GM23338 (cell line): ENCODE measurements at regions not wholly inside any gene's neighbourhood (a gene's known extent, or its start where the extent isn't known, plus 50 kb on each side); places are given as distances from the start of the nearest gene placed in this dataset.

Experiments
- ATAC-seq: fragments of 200-7000 bp; cut with Tn5 transposase; 3 replicates; pipeline ENCODE4 v1.9.1; 2020
- DNase-seq: peaks from one replicate; pipeline ENCODE4 v3.0.0-alpha.2; 2015; ENCODE audit warnings: low spot score
- H2AFZ ChIP-seq: fragments of 200-600 bp; sonication (generic); 2 replicates; pipeline ENCODE4 v1.8.0; 2016; ENCODE audit warnings: antibody characterized with exemption, mild to moderate bottlenecking, moderate library complexity
- H3F3A ChIP-seq: fragments of 200-600 bp; sonication (generic); replicated peaks from 2 replicates; pipeline ENCODE4 v1.8.0; 2017; ENCODE audit warnings: antibody characterized with exemption, mixed run types, low read depth
- H3K27ac ChIP-seq: fragments of 200-600 bp; sonication (generic); 2 replicates; pipeline ENCODE4 v1.6.1; 2016; ENCODE audit warnings: low read depth
- H3K27me3 ChIP-seq: fragments of 200-600 bp; sonication (generic); 2 replicates; pipeline ENCODE4 v1.8.0; 2016; ENCODE audit warnings: mild to moderate bottlenecking, mixed run types, moderate library complexity; ENCODE audit not compliant: insufficient read depth
- H3K36me3 ChIP-seq: fragments of 200-600 bp; sonication (generic); 2 replicates; pipeline ENCODE4 v1.8.0; 2016; ENCODE audit warnings: mild to moderate bottlenecking; ENCODE audit not compliant: insufficient read depth
- H3K4me1 ChIP-seq: fragments of 200-600 bp; sonication (generic); 2 replicates; pipeline ENCODE4 v1.8.0; 2016; ENCODE audit warnings: mild to moderate bottlenecking, moderate library complexity; ENCODE audit not compliant: insufficient read depth
- H3K4me2 ChIP-seq: fragments of 200-600 bp; sonication (generic); 2 replicates; pipeline ENCODE4 v1.7.1; 2017; ENCODE audit warnings: mixed run types
- H3K4me3 ChIP-seq: fragments of 200-600 bp; sonication (generic); 2 replicates; pipeline ENCODE4 v1.6.1; 2016; ENCODE audit warnings: mixed run types
- H3K79me2 ChIP-seq: fragments of 200-600 bp; sonication (generic); replicated peaks from 2 replicates; pipeline ENCODE4 v1.8.0; 2017; ENCODE audit warnings: mild to moderate bottlenecking; ENCODE audit not compliant: insufficient read depth
- H3K9me2 ChIP-seq: fragments of 200-600 bp; sonication (generic); 2 replicates; pipeline ENCODE4 v1.8.0; 2017; ENCODE audit not compliant: insufficient read depth
- H4K20me1 ChIP-seq: fragments of 200-600 bp; sonication (generic); replicated peaks from 2 replicates; pipeline ENCODE4 v1.8.0; 2017; ENCODE audit warnings: mild to moderate bottlenecking; ENCODE audit not compliant: insufficient read depth
- H3K27ac Mint-ChIP-seq: 2 replicates; pipeline ENCODE4 v1.8.0; 2020; ENCODE audit warnings: inconsistent platforms, mild to moderate bottlenecking, moderate library complexity, mixed read lengths
- H3K27me3 Mint-ChIP-seq: 3 replicates; pipeline ENCODE4 v1.8.0; 2022; ENCODE audit warnings: low read depth, mild to moderate bottlenecking, moderate library complexity, mixed read lengths, inconsistent platforms; ENCODE audit not compliant: insufficient read depth, poor library complexity
- H3K36me3 Mint-ChIP-seq: 3 replicates; pipeline ENCODE4 v1.8.0; 2021; ENCODE audit warnings: low read depth, mild to moderate bottlenecking, inconsistent platforms, moderate library complexity, mixed read lengths
- H3K4me1 Mint-ChIP-seq: 3 replicates; pipeline ENCODE4 v1.8.0; 2020; ENCODE audit warnings: mild to moderate bottlenecking, inconsistent platforms, mixed read lengths
- H3K4me3 Mint-ChIP-seq: 3 replicates; pipeline ENCODE4 v1.8.0; 2021; ENCODE audit warnings: moderate library complexity, mild to moderate bottlenecking, inconsistent platforms, mixed read lengths
- H3K9me3 Mint-ChIP-seq: 3 replicates; pipeline ENCODE4 v1.8.0; 2020; ENCODE audit warnings: moderate library complexity, mild to moderate bottlenecking, inconsistent platforms, mixed read lengths
- CREB1 ChIP-seq: fragments of 250-450 bp; sonication (Bioruptor Pico); IDR thresholded peaks from 2 replicates; pipeline ENCODE4 v1.5.0; 2020; ENCODE audit warnings: low read depth, mild to moderate bottlenecking, moderate library complexity
- EZH2 ChIP-seq: fragments of 200-600 bp; sonication (generic); IDR thresholded peaks from one replicate; pipeline ENCODE4 v1.8.0; 2017; ENCODE audit warnings: antibody characterized with exemption, mild to moderate bottlenecking, low read depth; ENCODE audit not compliant: unreplicated experiment
- EZH2phosphoT487 ChIP-seq: fragments of 200-600 bp; sonication (generic); IDR thresholded peaks from one replicate; pipeline ENCODE4 v1.8.1; 2018; ENCODE audit warnings: antibody characterized with exemption; ENCODE audit not compliant: unreplicated experiment
- JUNB ChIP-seq: IDR thresholded peaks from one replicate; pipeline ENCODE4 v1.6.1; 2016; ENCODE audit warnings: antibody characterized with exemption; ENCODE audit not compliant: unreplicated experiment
- POLR2AphosphoS5 ChIP-seq: IDR thresholded peaks from 2 replicates; pipeline ENCODE4 v1.6.1; 2016; ENCODE audit warnings: antibody characterized with exemption, low read depth
- STAT1 ChIP-seq: IDR thresholded peaks from one replicate; pipeline ENCODE4 v1.6.1; 2016; ENCODE audit warnings: antibody characterized with exemption; ENCODE audit not compliant: unreplicated experiment
- ZNF114 ChIP-seq: fragments of 250-450 bp; sonication (Bioruptor Pico); IDR thresholded peaks from 2 replicates; pipeline ENCODE4 v1.5.0; 2020; ENCODE audit warnings: mild to moderate bottlenecking, moderate library complexity
- ZNF331 ChIP-seq: fragments of 250-450 bp; sonication (Bioruptor Pico); IDR thresholded peaks from 2 replicates; pipeline ENCODE4 v1.5.0; 2020; ENCODE audit warnings: low read depth, mild to moderate bottlenecking, moderate library complexity
- TF ChIP-seq, protein P1 (sequence below): IDR thresholded peaks from 2 replicates; pipeline ENCODE4 v1.6.1; 2016; ENCODE audit warnings: antibody characterized with exemption
- TF ChIP-seq, protein P2 (sequence below), 2 experiments: fragments of 200-600 bp in 1 of 2; sonication (generic) in 1 of 2; conservative IDR thresholded peaks; 2 replicates each; pipeline versions ENCODE4 v1.5.1 to v1.6.1; 2016 to 2017; ENCODE audit warnings: antibody characterized with exemption in 2 of 2, low read depth in 2 of 2, mild to moderate bottlenecking in 2 of 2, moderate library complexity in 1 of 2
- TF ChIP-seq, protein P3 (sequence below): fragments of 250-450 bp; sonication (Bioruptor Pico); IDR thresholded peaks from 2 replicates; pipeline ENCODE4 v1.5.0; 2020; ENCODE audit warnings: mild to moderate bottlenecking, moderate library complexity

DNA sequence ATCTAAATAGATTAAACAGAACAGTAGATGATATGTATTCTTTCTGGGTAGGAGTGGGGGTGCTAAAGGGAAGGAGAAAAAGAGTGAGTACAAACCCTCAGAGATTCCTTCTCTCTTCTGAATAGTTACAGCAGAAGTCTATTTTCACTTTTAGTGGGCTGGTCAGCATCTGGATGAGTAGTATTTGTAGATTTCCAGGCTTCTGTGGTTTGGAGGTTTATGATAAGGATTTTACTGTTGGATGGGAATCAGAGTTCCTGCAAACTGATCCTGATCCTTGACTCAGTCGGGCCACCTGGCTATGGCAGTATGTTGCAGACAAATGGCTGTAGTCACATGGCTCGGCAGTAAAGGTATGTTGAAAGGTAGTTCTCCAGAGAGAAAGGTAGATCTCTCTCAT is 84.3 kb upstream of the IFNGR1 start:
- TF ChIP-seq, protein P1, sequence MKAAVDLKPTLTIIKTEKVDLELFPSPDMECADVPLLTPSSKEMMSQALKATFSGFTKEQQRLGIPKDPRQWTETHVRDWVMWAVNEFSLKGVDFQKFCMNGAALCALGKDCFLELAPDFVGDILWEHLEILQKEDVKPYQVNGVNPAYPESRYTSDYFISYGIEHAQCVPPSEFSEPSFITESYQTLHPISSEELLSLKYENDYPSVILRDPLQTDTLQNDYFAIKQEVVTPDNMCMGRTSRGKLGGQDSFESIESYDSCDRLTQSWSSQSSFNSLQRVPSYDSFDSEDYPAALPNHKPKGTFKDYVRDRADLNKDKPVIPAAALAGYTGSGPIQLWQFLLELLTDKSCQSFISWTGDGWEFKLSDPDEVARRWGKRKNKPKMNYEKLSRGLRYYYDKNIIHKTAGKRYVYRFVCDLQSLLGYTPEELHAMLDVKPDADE: no peak
- no peak for TF ChIP-seq EZH2phosphoT487
- no peak for TF ChIP-seq EZH2
- TF ChIP-seq POLR2AphosphoS5: no peak
- no peak for TF ChIP-seq ZNF331 (CRISPR knock-in tag)
- TF ChIP-seq STAT1: no peak
- Mint-ChIP-seq H3K4me3 (no peak overlapping the region), H3K36me3 (peaks cover 6% of the 10 kb centered on the region; the same call in 2 of the 3 replicates), H3K27me3 (no peaks in the 10 kb centered on the region), H3K4me1 (peaks cover 31% of the 10 kb centered on the region), H3K9me3 (peaks cover 6% of the 10 kb centered on the region; the same call in 2 of the 3 replicates), H3K27ac (no peak overlapping the region)
- peaks cover 8% of the 10 kb centered on the region for H3K4me1 ChIP-seq
- DNase-seq (no peak), ATAC-seq (no peak)
- H3K4me2 ChIP-seq: no peak overlapping the region
- no peaks in the 10 kb centered on the region for H3K79me2 ChIP-seq
- no peaks in the 10 kb centered on the region for H4K20me1 ChIP-seq
- no peaks in the 10 kb centered on the region for H3K27me3 ChIP-seq
- H2AFZ ChIP-seq: no peak overlapping the region
- no peaks in the 10 kb centered on the region; the same call in 1 of the 2 replicates for H3K9me2 ChIP-seq
- no peak overlapping the region for H3K4me3 ChIP-seq
- H3K36me3 ChIP-seq: no peaks in the 10 kb centered on the region
- H3F3A ChIP-seq: no peaks in the 10 kb centered on the region
- H3K27ac ChIP-seq: no peak overlapping the region

DNA sequence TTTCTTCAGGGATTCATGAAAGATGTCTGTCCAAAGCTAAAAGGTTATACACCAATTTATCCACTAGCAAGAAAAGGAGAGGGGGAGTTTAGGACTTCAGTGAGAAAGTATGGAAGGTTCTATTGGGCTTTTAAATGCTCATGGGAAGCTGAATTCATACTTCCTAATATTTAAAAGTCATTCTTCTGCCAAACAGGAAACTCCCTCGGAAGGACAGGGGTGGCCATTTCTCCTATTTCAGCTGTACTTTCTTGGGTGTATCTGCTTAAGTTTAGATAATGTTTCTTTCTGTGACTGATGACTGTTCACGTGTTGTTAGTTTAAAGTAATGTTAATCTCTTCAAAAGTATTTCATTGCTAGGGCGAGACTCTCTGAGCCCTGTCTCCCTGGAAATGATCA is 80.5 kb upstream of the IFNGR1 start:
- Mint-ChIP-seq H3K36me3 (peaks cover 9% of the 10 kb centered on the region; the same call in 2 of the 3 replicates), H3K27ac (no peak overlapping the region), H3K4me3 (no peak overlapping the region), H3K27me3 (peaks cover 3% of the 10 kb centered on the region), H3K4me1 (peaks cover 52% of the 10 kb centered on the region), H3K9me3 (peaks cover 2% of the 10 kb centered on the region; the same call in 2 of the 3 replicates)
- Histone ChIP-seq H3K4me3 (no peak overlapping the region), H3K27me3 (no peaks in the 10 kb centered on the region), H3K79me2 (no peaks in the 10 kb centered on the region), H3K36me3 (no peaks in the 10 kb centered on the region), H3K4me2 (no peak overlapping the region), H3K4me1 (peaks cover 26% of the 10 kb centered on the region), H4K20me1 (no peaks in the 10 kb centered on the region), H3K27ac (no peak overlapping the region), H3K9me2 (peaks cover 4% of the 10 kb centered on the region; the same call in 1 of the 2 replicates), H3F3A (no peaks in the 10 kb centered on the region), H2AFZ (no peak overlapping the region)
- DNase-seq (no peak), ATAC-seq (no peak)
- TF ChIP-seq, protein P2, sequence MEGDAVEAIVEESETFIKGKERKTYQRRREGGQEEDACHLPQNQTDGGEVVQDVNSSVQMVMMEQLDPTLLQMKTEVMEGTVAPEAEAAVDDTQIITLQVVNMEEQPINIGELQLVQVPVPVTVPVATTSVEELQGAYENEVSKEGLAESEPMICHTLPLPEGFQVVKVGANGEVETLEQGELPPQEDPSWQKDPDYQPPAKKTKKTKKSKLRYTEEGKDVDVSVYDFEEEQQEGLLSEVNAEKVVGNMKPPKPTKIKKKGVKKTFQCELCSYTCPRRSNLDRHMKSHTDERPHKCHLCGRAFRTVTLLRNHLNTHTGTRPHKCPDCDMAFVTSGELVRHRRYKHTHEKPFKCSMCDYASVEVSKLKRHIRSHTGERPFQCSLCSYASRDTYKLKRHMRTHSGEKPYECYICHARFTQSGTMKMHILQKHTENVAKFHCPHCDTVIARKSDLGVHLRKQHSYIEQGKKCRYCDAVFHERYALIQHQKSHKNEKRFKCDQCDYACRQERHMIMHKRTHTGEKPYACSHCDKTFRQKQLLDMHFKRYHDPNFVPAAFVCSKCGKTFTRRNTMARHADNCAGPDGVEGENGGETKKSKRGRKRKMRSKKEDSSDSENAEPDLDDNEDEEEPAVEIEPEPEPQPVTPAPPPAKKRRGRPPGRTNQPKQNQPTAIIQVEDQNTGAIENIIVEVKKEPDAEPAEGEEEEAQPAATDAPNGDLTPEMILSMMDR (conservative IDR thresholded peaks at IDR 0.05; ENCODE audit: low read depth in 2 of 2): no peak
- no peak for TF ChIP-seq ZNF331 (CRISPR knock-in tag)
- TF ChIP-seq, protein P1: no peak
- no peak for TF ChIP-seq POLR2AphosphoS5
- TF ChIP-seq, protein P3, sequence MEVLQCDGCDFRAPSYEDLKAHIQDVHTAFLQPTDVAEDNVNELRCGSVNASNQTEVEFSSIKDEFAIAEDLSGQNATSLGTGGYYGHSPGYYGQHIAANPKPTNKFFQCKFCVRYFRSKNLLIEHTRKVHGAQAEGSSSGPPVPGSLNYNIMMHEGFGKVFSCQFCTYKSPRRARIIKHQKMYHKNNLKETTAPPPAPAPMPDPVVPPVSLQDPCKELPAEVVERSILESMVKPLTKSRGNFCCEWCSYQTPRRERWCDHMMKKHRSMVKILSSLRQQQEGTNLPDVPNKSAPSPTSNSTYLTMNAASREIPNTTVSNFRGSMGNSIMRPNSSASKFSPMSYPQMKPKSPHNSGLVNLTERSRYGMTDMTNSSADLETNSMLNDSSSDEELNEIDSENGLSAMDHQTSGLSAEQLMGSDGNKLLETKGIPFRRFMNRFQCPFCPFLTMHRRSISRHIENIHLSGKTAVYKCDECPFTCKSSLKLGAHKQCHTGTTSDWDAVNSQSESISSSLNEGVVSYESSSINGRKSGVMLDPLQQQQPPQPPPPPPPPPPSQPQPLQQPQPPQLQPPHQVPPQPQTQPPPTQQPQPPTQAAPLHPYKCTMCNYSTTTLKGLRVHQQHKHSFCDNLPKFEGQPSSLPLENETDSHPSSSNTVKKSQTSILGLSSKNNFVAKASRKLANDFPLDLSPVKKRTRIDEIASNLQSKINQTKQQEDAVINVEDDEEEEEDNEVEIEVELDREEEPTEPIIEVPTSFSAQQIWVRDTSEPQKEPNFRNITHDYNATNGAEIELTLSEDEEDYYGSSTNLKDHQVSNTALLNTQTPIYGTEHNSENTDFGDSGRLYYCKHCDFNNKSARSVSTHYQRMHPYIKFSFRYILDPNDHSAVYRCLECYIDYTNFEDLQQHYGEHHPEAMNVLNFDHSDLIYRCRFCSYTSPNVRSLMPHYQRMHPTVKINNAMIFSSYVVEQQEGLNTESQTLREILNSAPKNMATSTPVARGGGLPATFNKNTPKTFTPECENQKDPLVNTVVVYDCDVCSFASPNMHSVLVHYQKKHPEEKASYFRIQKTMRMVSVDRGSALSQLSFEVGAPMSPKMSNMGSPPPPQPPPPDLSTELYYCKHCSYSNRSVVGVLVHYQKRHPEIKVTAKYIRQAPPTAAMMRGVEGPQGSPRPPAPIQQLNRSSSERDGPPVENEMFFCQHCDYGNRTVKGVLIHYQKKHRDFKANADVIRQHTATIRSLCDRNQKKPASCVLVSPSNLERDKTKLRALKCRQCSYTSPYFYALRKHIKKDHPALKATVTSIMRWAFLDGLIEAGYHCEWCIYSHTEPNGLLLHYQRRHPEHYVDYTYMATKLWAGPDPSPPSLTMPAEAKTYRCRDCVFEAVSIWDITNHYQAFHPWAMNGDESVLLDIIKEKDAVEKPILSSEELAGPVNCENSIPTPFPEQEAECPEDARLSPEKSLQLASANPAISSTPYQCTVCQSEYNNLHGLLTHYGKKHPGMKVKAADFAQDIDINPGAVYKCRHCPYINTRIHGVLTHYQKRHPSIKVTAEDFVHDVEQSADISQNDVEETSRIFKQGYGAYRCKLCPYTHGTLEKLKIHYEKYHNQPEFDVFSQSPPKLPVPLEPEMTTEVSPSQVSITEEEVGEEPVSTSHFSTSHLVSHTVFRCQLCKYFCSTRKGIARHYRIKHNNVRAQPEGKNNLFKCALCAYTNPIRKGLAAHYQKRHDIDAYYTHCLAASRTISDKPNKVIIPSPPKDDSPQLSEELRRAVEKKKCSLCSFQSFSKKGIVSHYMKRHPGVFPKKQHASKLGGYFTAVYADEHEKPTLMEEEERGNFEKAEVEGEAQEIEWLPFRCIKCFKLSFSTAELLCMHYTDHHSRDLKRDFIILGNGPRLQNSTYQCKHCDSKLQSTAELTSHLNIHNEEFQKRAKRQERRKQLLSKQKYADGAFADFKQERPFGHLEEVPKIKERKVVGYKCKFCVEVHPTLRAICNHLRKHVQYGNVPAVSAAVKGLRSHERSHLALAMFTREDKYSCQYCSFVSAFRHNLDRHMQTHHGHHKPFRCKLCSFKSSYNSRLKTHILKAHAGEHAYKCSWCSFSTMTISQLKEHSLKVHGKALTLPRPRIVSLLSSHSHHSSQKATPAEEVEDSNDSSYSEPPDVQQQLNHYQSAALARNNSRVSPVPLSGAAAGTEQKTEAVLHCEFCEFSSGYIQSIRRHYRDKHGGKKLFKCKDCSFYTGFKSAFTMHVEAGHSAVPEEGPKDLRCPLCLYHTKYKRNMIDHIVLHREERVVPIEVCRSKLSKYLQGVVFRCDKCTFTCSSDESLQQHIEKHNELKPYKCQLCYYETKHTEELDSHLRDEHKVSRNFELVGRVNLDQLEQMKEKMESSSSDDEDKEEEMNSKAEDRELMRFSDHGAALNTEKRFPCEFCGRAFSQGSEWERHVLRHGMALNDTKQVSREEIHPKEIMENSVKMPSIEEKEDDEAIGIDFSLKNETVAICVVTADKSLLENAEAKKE (CRISPR knock-in tag): no peak
- no peak for TF ChIP-seq ZNF114 (CRISPR knock-in tag)
- no peak for TF ChIP-seq STAT1
- no peak for TF ChIP-seq EZH2
- no peak for TF ChIP-seq JUNB
- no peak for TF ChIP-seq EZH2phosphoT487
- TF ChIP-seq CREB1 (CRISPR knock-in tag): no peak
